HG03025 (cell line): ENCODE measurements at regions not wholly inside any gene's neighbourhood (a gene's known extent, or its start where the extent isn't known, plus 50 kb on each side); places are given as distances from the start of the nearest gene placed in this dataset.
"Not testable (repeated sequence)": the region's sequence is repeated elsewhere in the genome, so short reads cannot be mapped to it uniquely, and the experiment has no call there.

Experiments
- ATAC-seq: cut with Tn5 transposase; IDR thresholded peaks from one replicate; pipeline ENCODE4 v1.9.1; 2021; ENCODE audit warnings: mild to moderate bottlenecking, moderate library complexity; ENCODE audit not compliant: unreplicated experiment, low FRiP score

DNA sequence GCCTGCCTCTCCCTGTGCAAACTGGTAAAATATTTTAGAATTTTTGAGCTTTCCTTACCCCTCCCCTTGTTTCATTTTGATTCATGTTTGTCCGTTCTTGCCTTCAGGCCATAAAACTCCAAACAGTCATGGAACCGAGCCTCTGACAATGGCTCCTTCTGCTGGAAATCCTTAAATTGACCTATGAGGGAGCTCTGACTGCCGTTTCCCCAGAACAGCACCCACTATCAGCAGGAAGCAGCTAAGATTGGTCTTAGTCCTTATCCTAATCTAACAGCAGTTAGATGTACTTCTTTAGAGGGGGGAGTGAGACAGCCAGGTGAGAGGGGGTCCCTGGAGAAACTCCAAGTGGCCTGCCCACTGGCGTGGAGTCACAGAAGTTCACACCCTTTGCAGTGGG lies 106.7 kb downstream of the FAM174A start:
- ATAC-seq: no peak

DNA sequence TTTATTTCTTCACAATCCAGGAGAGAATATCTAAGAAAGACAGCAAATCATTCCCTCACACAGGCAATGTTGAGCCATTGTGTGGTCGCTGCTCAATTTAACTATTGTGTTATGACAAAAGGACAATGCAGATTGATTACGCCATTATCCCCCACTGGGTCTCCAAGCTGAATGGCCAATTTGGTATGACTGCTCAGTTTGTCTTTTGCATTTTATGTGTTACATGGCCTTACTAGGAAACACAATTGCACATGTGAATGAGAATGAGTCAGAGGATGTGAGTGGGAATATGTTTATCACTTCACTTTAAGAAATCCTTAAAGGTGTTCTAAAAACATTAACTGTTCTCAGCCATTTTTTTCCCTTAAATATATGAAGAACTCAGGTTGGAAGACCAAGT lies 108.3 kb downstream of the FAM174A start:
- no peak for ATAC-seq

DNA sequence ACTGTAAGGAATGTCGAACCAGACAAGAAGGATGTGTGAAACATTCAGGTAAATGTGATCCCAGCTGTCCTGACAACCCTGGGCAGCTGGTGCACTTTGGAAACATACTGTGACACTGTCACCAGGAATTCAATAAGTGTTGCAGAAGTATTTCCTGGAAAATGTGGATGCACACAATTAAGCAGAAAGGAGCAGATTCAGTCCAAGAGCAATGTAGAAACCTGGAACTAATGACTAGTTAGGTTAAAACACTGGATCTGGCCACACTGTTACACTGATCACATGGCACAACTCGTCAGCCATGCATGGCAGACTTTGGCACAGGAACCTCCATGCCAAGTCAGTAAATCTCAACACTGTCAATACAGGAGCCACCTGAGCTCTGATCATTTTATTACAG lies 109.0 kb downstream of the FAM174A start:
- no peak for ATAC-seq

DNA sequence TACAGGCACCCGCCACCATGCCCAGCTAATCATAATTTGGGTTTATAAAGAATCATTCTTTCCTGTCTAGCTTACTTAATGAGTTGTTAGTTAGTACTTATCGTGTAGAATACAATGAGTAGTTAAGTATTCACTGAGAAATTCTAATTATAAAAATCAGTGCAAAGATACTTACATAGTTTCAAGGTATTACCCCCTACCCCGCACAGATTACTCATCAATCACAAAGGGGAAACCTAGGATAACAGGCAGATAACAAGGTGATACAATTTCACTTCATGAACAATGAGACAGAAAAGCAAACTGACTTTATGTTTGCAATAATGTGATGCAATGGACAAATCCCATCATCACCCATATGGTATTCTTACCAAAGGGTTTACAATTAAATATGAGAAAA lies 109.6 kb downstream of the FAM174A start:
- ATAC-seq: no peak

DNA sequence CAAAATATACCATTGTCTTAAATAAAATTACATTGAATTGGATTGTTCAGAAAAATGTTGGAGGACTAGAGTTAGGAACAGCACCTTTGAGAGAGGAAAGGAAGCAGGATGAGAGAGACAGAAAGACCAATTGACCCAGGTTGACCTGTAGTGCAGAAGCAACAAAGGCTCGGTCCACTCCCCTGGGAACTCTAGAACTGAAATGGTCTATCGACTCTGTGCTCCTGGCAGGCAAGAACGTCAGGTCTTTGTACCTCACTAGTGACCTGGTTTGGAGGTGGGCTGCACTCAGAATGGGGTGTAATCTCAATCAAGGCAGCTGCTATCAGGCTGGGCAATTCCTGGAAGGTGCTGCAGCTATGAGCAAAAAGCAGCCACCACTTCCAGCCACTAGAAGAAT lies 110.8 kb downstream of the FAM174A start:
- ATAC-seq: no peak

- no peak for ATAC-seq
Measured at GRCh38 chr5:100646691-100647090, 111.5 kb downstream of the FAM174A start.

DNA sequence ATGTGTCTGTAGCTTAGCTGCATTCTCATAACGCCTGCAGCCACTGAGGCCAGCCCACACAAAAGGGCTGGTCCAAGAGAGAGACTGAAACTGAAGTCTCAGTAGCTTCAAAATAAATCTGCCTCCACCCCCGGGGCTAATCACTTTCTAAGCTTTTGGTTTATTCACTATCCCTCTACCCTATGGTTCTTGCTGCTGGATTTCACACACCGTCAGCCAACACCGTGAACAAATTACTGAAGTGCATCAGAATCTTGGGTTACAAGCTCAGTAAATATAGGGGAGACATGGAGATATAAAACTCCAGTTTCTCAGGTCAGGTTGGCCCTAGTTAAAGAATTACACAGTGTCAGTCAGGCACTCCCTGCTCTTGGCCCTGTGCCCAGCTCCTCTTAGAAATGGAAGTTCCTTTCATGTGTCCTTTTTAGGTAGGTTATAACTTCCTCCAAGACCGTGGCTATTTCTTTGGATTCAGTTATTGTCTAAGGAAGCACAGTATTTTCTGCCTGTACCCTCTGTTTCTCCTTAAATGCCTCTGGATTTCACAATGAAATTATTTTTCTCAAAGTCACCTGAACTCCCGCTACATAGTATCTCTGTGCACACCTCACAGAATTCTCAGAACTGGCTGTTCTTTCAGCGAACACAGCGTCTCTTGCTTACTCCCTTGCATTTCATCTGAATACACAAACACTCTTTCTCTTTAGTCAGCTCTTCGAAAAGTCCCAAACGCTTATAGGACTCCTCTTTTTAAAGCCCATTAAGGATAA lies 112.5 kb downstream of the FAM174A start:
- peak; percentile 89 for ATAC-seq

DNA sequence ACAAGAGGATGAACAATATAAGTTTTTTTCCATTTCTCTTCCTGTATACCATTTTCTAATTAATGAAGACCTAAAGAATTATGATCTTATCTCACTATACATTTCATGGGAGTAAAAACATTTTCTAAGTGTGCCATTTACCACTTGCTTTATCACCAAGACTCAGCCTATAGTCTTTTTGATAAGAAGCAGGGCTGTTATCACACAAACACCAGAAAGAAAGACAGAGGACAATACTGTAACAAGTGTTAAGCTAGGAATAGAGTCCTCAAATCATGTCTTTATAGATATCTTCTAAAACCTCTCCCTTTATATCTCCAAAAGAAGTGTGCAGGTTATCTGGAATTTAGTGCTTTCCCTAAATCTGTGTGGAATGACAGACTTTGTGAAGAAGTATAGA lies 119.7 kb downstream of the FAM174A start:
- no peak for ATAC-seq

GRCh38 chr5:100656771-100657170 lies 121.6 kb downstream of the FAM174A start:
- not testable (repeated sequence) for ATAC-seq

GRCh38 chr5:100659080-100659795 lies 124.1 kb downstream of the FAM174A start:
- ATAC-seq: no peak

- no peak for ATAC-seq
Measured at GRCh38 chr5:100664140-100664539, 129.0 kb downstream of the FAM174A start.

DNA sequence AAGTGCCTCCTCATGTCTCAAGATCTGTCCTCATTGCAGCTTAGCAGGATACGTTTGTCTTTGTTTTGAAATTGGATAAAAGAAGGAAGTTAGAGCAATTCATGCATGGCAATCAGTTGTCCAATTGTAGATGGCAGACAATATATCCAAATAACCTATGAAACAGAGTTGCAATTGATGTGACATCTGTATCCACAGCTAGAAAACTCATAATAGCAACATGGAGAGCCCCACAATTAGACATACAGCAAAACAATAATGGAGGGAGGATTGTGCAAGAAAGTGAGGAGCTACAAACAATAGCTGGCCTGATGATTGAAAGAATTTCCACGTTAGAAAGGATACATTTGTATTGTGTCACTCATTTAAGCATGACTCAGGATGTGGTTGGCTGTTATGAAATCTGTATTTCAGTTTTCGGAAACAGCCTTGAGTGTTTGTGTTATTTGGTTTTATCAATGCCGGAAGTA lies 132.0 kb downstream of the FAM174A start:
- ATAC-seq: no peak

- ATAC-seq: no peak
Measured at GRCh38 chr5:100668511-100668910, 133.3 kb downstream of the FAM174A start.

GRCh38 chr5:100676817-100677631 lies 141.8 kb downstream of the FAM174A start:
- ATAC-seq: no peak

DNA sequence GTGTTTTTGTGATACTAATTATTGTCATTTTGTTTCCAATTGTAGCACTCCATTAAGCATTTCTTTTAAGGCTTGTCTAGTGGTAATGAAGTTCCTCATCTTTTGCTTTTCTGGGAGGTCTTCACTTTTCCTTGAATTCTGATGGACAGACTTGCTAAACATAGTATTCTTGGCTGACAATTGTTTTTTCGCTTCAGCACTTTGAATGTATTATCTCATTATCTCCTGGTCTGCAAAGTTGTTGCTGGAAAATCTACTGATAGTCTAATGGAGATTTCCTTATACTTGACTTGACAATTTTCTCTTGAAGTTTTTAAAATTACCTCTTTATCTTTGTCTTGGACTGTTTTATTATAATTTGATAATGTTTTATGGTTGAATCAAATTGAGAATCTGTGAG lies 147.5 kb downstream of the FAM174A start:
- ATAC-seq: no peak

- ATAC-seq: no peak
Measured at GRCh38 chr5:100683881-100684280, 148.7 kb downstream of the FAM174A start.

DNA sequence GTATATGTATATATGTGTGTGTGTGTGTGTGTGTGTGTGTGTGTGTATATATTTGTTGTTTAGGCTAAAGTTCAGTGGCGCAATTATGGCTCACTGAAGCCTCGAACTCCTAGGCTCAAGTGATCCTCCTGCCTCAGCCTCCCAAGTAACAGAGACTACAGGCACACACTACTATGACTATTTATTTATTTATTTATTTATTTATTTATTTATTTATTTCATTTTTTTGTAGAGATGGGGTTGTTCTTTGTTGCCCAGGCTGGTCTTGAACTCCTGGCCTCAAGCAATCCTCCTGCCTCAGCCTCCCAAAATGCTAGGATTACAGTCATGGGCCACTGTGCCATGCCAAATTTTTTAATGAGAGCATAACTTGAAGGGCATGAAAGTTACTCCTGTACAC lies 149.9 kb downstream of the FAM174A start:
- ATAC-seq: not testable (repeated sequence)

DNA sequence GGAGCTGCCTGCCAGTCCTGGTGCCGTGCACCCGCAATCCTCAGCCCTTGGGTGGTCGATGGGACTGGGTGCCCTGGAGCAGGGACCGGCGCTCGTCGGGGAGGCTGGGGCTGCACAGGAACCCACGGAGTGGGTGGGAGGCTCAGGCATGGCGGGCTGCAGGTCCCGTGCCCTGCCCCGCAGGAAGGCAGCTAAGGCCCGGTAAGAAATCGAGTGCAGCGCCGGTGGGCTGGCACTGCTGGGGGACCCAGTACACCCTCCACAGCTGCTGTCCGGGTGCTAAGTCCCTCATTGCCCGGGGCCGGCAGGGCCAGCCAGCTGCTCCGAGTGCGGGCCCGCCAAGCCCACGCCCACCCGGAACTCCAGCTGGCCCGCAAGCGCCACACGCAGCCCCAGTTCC lies 153.7 kb downstream of the FAM174A start:
- not testable (repeated sequence) for ATAC-seq

GRCh38 chr5:100690036-100690560 lies 154.9 kb downstream of the FAM174A start:
- no peak for ATAC-seq

DNA sequence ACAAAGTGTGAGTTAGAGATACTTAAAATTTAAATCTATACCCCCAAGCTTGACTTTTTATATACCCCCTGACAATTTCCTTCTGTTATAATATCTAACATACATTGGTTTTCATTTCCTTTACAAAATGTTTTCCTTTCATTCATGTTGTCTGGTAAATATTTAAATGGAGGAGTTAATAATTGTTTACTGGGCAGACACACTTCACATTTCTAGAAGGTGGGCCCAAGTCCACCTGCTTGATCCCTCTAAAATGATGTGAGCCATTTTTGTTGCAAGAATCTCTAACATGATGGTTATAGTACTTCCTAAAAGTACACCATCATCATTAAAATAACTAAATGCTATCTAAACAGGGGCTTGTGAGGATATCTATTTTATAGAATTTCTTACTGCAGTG lies 155.9 kb downstream of the FAM174A start:
- ATAC-seq: no peak

GRCh38 chr5:100691548-100691947 lies 156.4 kb downstream of the FAM174A start:
- ATAC-seq: no peak
